Brain pericyte (primary cell): ENCODE measurements at regions not wholly inside any gene's neighbourhood (a gene's known extent, or its start where the extent isn't known, plus 50 kb on each side); places are given as distances from the start of the nearest gene placed in this dataset.

Experiments used
- DNase-seq: peaks from one replicate; pipeline ENCODE4 v3.0.0-alpha.2; 2012; ENCODE audit warnings: low read depth, low spot score

- no peak for DNase-seq
Observed at GRCh38 chr12:77407931-77408330, 342.6 kb upstream of the E2F7 start.

GRCh38 chr12:77406219-77406905 is 341.0 kb upstream of the E2F7 start:
- no peak for DNase-seq

GRCh38 chr12:77402716-77403115 is 337.3 kb upstream of the E2F7 start:
- no peak for DNase-seq

- no peak for DNase-seq
Observed at GRCh38 chr12:77401770-77402081, 336.4 kb upstream of the E2F7 start.

GRCh38 chr12:77401064-77401769 is 335.8 kb upstream of the E2F7 start:
- no peak for DNase-seq

GRCh38 chr12:77392467-77393088 is 327.2 kb upstream of the E2F7 start:
- DNase-seq = no peak

- no peak for DNase-seq
Observed at GRCh38 chr12:77388445-77389265, 323.3 kb upstream of the E2F7 start.

- no peak for DNase-seq
Observed at GRCh38 chr12:77387671-77388070, 322.3 kb upstream of the E2F7 start.

GRCh38 chr12:77387214-77387613 is 321.8 kb upstream of the E2F7 start:
- no peak for DNase-seq

GRCh38 chr12:77384941-77385340 is 319.6 kb upstream of the E2F7 start:
- no peak for DNase-seq

- no peak for DNase-seq
Observed at GRCh38 chr12:77382096-77382742, 316.9 kb upstream of the E2F7 start.

GRCh38 chr12:77377622-77378021 is 312.3 kb upstream of the E2F7 start:
- DNase-seq = no peak

- DNase-seq = no peak
Observed at GRCh38 chr12:77377116-77377515, 311.7 kb upstream of the E2F7 start.

GRCh38 chr12:77374673-77375072 is 309.3 kb upstream of the E2F7 start:
- DNase-seq = no peak

- no peak for DNase-seq
Observed at GRCh38 chr12:77372494-77372893, 307.1 kb upstream of the E2F7 start.

- DNase-seq = no peak
Observed at GRCh38 chr12:77372026-77372425, 306.7 kb upstream of the E2F7 start.

- DNase-seq = no peak
Observed at GRCh38 chr12:77368379-77368778, 303.0 kb upstream of the E2F7 start.

- DNase-seq = no peak
Observed at GRCh38 chr12:77366616-77367015, 301.2 kb upstream of the E2F7 start.

- no peak for DNase-seq
Observed at GRCh38 chr12:77364400-77364799, 299.0 kb upstream of the E2F7 start.

- no peak for DNase-seq
Observed at GRCh38 chr12:77362509-77363210, 297.3 kb upstream of the E2F7 start.

GRCh38 chr12:77357655-77358054 is 292.3 kb upstream of the E2F7 start:
- no peak for DNase-seq
